Large intestine (tissue), 3 donors: ENCODE measurements at regions not wholly inside any gene's neighbourhood (a gene's known extent, or its start where the extent isn't known, plus 50 kb on each side); places are given as distances from the start of the nearest gene placed in this dataset.

ENCODE experiments used
- DNase-seq, 2 donors: peaks; one replicate each; pipeline versions ENCODE4 v3.0.0 to v3.0.0-alpha.2; 2013
- H3K27ac ChIP-seq: one replicate; pipeline ENCODE4 v1.5.1; 2013; ENCODE audit warnings: low read length
- H3K27me3 ChIP-seq: 2 replicates; pipeline ENCODE4 v1.6.1; 2013; ENCODE audit warnings: low read length; ENCODE audit not compliant: control insufficient read depth, insufficient read depth
- H3K36me3 ChIP-seq: 2 replicates; pipeline ENCODE4 v1.6.1; 2013; ENCODE audit warnings: low read length; ENCODE audit not compliant: control insufficient read depth, insufficient read depth
- H3K4me1 ChIP-seq: one replicate; pipeline ENCODE4 v1.6.1; 2013; ENCODE audit warnings: low read length; ENCODE audit not compliant: control insufficient read depth, insufficient read depth
- H3K4me3 ChIP-seq: one replicate; pipeline ENCODE4 v1.5.1; 2013; ENCODE audit warnings: low read length
- H3K9me3 ChIP-seq: one replicate; pipeline ENCODE4 v1.6.1; 2013; ENCODE audit warnings: mild to moderate bottlenecking, low read depth, low read length, moderate library complexity; ENCODE audit not compliant: control insufficient read depth
- WGBS: methylation state at CpG from one replicate; pipeline ENCODE4 v1.1.5; 2013; ENCODE audit warnings: low lambda C conversion rate; ENCODE audit not compliant: insufficient coverage; 5-methylcytosine and 5-hydroxymethylcytosine counted together

DNA sequence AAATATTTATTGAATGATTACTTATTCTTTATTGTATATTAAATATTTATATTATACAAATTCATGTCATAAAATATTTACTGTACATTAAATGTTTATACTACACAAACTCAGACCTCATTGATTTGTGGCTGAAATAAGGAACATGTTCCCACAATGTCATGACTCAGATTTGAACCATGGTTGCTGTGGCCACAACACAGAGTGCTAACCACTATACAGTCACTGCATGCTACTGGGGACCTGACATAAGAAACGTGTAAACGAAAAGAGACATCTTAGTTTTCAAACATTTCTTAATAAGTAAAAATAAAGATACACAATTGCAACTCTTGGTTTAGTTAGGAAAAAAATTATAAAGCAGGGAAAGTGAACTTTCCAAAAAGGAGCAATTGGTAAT is 99.1 kb upstream of the AGTR1 start:
- Histone ChIP-seq H3K4me1 (peaks cover 32% of the 10 kb centered on the region), H3K27me3 (no peaks in the 10 kb centered on the region), H3K27ac (no peak overlapping the region), H3K4me3 (no peak overlapping the region), H3K36me3 (no peaks in the 10 kb centered on the region), H3K9me3 (no peaks in the 10 kb centered on the region)
- WGBS: no CpG with 5 or more reads among the region's 2 CpGs
- DNase-seq: no peak

GRCh38 chr3:148599481-148599880 is 98.2 kb upstream of the AGTR1 start:
- H3K27ac ChIP-seq: peak overlapping the region; percentile 85
- H3K9me3 ChIP-seq: no peaks in the 10 kb centered on the region
- 59% methylated on average over 2 of the region's 5 CpGs for WGBS
- no peaks in the 10 kb centered on the region for H3K36me3 ChIP-seq
- no peaks in the 10 kb centered on the region for H3K27me3 ChIP-seq
- peak; percentile 42 to 71 for DNase-seq
- peaks cover 38% of the 10 kb centered on the region for H3K4me1 ChIP-seq
- H3K4me3 ChIP-seq: no peak overlapping the region

DNA sequence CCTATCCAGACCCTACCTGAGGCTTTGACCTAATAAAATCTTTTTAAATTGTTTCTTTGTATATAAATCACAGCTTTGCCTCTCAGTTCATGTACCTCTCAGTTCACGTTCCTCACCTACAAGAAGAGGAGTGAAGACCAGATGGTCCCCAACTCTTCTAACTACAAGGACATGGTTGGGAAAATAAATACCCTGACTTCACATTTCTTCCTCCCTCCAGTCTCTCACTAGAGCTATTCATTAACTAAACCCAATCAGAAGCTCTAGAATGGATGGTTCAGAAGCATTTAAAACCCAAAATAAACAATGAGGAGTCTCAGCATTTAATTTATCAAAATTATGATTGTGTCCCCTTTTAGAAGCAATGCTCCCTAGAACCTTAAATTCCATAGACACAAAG is 97.3 kb upstream of the AGTR1 start:
- no peaks in the 10 kb centered on the region for H3K9me3 ChIP-seq
- peak overlapping the region; percentile 85 for H3K27ac ChIP-seq
- no peak for DNase-seq
- H3K4me3 ChIP-seq: no peak overlapping the region
- peaks cover 39% of the 10 kb centered on the region for H3K4me1 ChIP-seq
- no peaks in the 10 kb centered on the region for H3K27me3 ChIP-seq
- 60% methylated on average over 1 of the region's 1 CpG for WGBS
- no peaks in the 10 kb centered on the region for H3K36me3 ChIP-seq

DNA sequence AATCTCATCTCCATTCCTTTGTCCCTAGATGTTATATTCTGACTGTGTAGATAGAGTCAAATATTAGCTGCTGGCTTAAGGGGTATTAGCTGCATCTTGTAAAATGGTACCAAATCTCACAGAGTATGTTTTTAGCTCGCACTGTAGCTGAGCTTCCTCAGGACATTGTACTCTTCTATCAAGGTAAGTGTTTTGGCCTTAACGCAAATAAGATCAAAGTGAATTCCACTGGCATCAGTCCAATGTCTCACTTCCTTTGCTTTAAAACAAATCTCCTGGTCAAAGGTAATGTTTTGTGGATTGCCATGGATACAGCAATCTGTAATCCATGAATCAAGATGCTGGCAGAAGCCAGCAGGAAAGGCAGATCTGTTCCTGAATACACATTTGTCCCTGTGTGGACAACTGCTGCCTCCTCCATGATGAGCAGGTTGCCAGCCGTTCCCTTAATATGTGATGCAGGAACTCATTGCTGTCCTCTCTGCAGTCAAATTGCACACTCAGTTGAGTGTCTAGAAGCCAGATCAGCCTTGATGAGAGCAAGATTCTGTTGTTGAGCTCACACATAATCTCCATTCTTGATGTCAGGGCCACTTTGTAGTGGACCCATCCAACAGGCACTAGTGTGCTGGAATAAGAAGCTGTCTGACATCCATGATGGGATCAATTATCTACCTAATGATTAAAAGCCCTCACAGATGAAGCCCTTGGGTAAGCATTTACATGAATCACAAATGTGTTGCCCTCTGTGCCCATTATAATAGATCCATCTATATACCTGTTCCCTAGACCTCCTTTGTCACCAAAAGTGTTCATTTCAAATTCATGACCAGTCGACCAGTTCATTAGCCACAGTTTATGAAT is 96.6 kb upstream of the AGTR1 start:
- Histone ChIP-seq H3K36me3 (no peaks in the 10 kb centered on the region), H3K4me3 (no peak overlapping the region), H3K27me3 (no peaks in the 10 kb centered on the region), H3K4me1 (peaks cover 39% of the 10 kb centered on the region), H3K9me3 (no peaks in the 10 kb centered on the region), H3K27ac (peak overlapping the region; percentile 85)
- WGBS: no CpG with 5 or more reads among the region's 4 CpGs
- peak; percentile 88 to 96 for DNase-seq

- Histone ChIP-seq H3K4me1 (peaks cover 39% of the 10 kb centered on the region), H3K27ac (peak overlapping the region; percentile 85), H3K27me3 (no peaks in the 10 kb centered on the region), H3K9me3 (no peaks in the 10 kb centered on the region), H3K4me3 (no peak overlapping the region), H3K36me3 (no peaks in the 10 kb centered on the region)
- WGBS: no CpG with 5 or more reads among the region's 3 CpGs
- DNase-seq: peak; percentile 83 to 94
Measured at GRCh38 chr3:148601766-148602685, 95.7 kb upstream of the AGTR1 start.

GRCh38 chr3:148604270-148605085 is 93.2 kb upstream of the AGTR1 start:
- H3K4me1 ChIP-seq: peaks cover 37% of the 10 kb centered on the region
- no peak overlapping the region for H3K4me3 ChIP-seq
- H3K27me3 ChIP-seq: no peaks in the 10 kb centered on the region
- H3K27ac ChIP-seq: peak overlapping the region; percentile 26
- no CpG with 5 or more reads among the region's 9 CpGs for WGBS
- H3K9me3 ChIP-seq: no peaks in the 10 kb centered on the region
- no peaks in the 10 kb centered on the region for H3K36me3 ChIP-seq
- DNase-seq: peak in 1 of 2 donors; percentile 22

- no peaks in the 10 kb centered on the region for H3K36me3 ChIP-seq
- no peaks in the 10 kb centered on the region for H3K27me3 ChIP-seq
- no peaks in the 10 kb centered on the region for H3K9me3 ChIP-seq
- H3K27ac ChIP-seq: no peak overlapping the region
- peaks cover 27% of the 10 kb centered on the region for H3K4me1 ChIP-seq
- H3K4me3 ChIP-seq: no peak overlapping the region
- DNase-seq: no peak
Measured at GRCh38 chr3:148605521-148605920, 92.2 kb upstream of the AGTR1 start.

DNA sequence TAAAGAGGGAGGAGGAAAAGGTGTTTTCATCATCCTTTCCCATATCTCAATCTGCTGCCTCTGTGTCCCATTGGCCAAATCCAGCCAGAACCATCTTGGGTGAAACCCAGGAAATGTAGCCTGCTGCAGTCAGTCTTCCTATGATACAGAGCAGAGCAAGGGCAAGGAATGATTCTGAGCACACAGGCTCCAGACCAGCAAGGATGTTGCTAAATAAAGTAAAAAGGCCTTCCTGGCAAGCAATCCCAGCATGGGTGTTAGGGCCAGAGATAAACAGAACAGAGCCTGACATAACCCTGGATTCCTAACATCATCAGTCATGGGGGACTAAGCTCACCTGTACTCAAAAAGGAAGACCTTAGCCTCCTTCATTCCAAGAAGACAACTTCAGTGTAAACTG is 90.7 kb upstream of the AGTR1 start:
- peaks cover 13% of the 10 kb centered on the region for H3K4me1 ChIP-seq
- no peak overlapping the region for H3K27ac ChIP-seq
- no peaks in the 10 kb centered on the region for H3K9me3 ChIP-seq
- H3K27me3 ChIP-seq: no peaks in the 10 kb centered on the region
- DNase-seq: no peak
- no peaks in the 10 kb centered on the region for H3K36me3 ChIP-seq
- no peak overlapping the region for H3K4me3 ChIP-seq

GRCh38 chr3:148607491-148607890 is 90.2 kb upstream of the AGTR1 start:
- Histone ChIP-seq H3K4me3 (no peak overlapping the region), H3K4me1 (peaks cover 11% of the 10 kb centered on the region), H3K27me3 (no peaks in the 10 kb centered on the region), H3K27ac (no peak overlapping the region), H3K36me3 (no peaks in the 10 kb centered on the region), H3K9me3 (no peaks in the 10 kb centered on the region)
- no peak for DNase-seq
- 60% methylated on average over 1 of the region's 1 CpG for WGBS

DNA sequence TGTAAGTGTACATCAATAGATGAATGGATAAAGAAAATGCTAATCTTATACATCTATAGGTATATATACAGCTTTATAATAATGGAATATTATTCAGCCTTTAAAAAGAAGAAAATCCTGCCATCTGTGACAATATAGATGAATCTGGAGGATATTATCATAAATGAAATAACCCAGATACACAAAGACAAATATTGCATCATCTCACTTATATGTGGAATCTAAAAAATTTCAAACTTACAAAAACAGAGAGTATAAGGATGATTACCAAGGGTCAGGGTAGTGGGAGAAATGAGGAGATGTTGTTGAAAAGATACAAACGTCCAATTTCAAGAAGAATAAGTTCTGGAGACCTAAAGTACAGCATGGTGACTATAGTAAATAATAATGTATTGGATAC is 85.4 kb upstream of the AGTR1 start:
- no peaks in the 10 kb centered on the region for H3K4me1 ChIP-seq
- no peak for DNase-seq
- H3K27ac ChIP-seq: no peak overlapping the region
- WGBS: no CpG with 5 or more reads among the region's 1 CpG
- no peaks in the 10 kb centered on the region for H3K27me3 ChIP-seq
- no peaks in the 10 kb centered on the region for H3K9me3 ChIP-seq
- H3K36me3 ChIP-seq: no peaks in the 10 kb centered on the region
- no peak overlapping the region for H3K4me3 ChIP-seq
